Dermis microvascular lymphatic vessel endothelial cell (primary cell): ENCODE measurements at regions not wholly inside any gene's neighbourhood (a gene's known extent, or its start where the extent isn't known, plus 50 kb on each side); places are given as distances from the start of the nearest gene placed in this dataset.
"Not testable (repeated sequence)": the region's sequence is repeated elsewhere in the genome, so short reads cannot be mapped to it uniquely, and the experiment has no call there.

Source experiments
- DNase-seq, 2 donors: peaks; one replicate each; pipeline versions ENCODE4 v3.0.0 to v3.0.0-alpha.2; 2010; ENCODE audit warnings: low read depth in 2 of 2

DNA sequence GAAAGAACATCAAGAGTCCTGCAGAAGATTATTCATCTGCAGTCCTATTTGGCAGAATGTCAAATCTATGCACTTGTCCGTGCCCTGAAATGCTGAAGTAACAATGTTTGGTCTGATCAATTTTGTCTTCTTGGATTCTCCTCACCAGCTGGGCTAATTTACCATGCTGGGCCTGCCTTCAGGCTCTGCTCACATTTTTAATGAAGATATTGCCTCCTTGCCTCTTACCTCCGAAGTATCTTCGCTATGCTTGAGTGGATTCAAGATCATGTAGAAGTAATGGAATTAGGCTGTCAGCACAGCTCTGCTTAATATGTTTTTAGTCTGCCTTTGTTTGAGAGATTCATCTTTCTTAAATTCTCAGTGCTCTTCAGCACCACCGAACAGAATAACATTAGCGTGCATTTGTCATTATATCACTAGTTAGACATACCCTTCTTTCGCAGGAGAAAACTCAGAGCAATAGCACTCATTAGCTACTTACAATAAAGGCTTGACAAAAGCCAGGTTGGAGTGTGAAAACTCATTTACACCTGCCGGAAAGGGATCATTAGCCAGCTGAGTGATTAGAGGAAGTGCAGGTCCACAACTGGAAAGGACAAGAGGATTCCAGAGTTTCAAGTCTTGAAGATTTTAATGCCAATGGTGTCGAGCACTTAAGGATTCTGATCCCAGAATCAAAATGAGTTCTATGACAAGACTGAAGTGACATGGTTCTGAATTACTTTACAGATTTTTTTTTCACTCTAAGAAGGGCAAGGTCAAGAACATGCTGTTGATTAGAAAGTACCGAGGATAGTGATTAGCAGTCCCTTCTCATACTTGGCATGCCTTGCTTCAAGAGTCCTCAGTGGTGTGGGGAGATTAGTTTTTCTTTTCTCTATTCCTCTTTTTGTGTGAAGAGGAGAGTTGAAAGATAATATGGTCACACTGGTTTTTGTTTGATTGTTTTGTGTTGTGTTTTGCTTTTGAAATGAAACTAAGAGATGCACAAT is 405.6 kb upstream of the TOM1L1 start:
- DNase-seq, result no peak

DNA sequence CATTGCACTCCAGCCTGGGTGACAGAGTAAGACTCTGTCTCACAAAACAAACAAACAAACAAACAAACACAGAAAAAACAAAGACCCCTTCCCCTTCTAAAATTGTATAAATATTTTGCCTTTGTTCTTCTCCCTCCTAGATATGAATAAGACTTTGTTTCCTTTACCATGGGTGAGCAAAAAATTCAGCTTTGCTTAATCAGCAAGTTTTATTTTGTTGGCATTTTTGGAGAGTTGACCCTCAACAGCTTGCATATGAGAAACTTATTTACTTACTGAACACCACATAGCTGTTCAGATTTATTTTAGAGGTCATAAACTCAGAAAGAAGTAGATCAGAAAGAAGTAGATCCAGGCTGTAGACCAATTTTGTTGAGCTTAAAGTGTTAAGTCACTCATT is 395.2 kb upstream of the TOM1L1 start:
- no peak for DNase-seq

DNA sequence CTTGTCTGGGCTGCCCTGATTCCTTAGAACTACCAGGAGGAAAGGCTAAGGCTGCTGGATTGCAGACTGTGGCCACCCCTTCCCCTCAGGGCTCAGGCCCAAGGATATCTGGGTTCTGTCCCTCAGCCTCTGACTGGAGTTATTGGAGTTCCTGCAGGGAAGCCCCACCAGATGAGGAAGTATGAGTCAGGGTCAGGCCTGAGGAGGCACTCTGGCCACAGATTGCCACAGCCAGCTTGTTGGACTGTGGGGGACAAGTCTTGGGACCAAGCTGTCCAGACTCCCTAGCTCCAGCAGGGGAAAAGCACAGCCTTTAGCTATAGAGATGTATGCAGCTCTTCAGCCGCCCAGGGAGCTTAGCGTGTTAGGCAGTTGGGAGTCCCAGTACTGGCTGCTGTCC is 381.9 kb upstream of the TOM1L1 start:
- no peak for DNase-seq

DNA sequence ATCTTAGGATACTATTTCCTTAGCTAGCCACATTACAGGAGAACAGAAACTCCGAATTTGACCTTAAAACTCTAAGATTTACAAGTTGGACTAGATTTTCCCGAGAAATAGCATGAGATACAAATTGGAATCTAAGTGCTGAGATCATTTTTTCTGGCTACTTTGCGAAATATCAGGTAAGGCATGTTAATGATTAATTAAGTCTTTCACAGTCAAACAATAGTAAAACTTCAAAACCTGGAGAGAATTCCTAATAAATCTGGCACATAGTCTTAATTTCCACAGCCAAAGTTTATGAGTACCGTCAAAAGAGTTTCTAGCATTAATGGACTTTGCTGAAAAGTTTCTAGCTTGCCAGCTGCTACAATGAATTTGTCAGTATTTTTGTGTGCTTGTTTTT is 379.5 kb upstream of the TOM1L1 start:
- no peak for DNase-seq

DNA sequence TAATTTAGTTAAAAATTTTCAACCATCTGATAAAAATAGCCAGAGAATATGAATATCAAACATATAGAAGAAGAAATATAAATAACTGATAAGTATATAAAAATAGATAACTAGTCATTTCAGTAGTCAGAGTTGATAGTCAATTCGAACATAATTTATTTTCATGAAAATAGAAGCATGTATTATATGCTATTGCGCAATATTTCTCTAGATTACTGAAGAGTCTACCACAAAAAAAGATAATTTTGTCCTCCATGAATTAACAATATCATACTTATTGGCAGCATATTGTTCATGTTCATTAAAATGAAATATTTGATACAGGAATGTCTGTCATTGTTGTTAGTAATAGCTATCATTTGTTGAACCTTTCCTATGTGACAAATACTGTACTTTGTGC is 376.2 kb upstream of the TOM1L1 start:
- no peak for DNase-seq

DNA sequence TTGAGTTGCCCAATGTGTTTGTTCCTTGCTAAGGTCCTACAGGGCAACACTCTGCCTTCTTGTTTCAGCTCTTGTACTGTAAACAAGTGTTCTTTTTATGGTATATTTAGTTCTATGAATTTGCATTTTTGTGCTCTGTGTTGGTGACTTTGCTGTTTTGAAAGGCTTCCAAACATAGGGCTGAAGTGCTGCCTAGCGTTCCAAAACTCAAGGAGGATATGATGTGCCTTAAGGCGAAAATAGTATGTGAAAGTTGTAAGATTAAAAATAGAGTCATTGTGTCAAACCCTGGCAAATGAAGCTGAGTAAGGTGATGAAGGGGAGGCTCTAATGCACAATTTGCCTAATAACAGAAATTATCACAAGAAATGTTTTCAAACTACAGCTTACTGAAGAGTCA is 372.7 kb upstream of the TOM1L1 start:
- DNase-seq, result no peak

DNA sequence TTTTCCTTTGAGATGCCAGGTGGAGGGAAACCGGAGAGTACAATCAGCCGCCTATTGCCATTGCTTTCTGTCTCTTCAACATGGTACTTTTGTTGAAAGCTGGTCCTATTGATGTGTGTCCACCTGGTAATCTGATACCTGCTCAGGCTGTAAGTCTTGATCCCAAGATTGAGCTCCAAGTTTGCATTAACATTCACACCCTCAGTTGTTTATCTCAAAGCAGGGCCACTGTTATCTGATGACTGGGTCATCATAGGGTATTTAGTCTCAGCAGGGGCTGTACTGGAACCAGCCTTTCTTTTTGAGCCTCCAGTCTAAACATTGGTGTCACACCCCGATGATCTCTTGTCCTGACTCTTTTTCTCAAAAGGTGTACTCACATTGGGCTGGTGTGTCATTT is 370.3 kb upstream of the TOM1L1 start:
- DNase-seq, result no peak

DNA sequence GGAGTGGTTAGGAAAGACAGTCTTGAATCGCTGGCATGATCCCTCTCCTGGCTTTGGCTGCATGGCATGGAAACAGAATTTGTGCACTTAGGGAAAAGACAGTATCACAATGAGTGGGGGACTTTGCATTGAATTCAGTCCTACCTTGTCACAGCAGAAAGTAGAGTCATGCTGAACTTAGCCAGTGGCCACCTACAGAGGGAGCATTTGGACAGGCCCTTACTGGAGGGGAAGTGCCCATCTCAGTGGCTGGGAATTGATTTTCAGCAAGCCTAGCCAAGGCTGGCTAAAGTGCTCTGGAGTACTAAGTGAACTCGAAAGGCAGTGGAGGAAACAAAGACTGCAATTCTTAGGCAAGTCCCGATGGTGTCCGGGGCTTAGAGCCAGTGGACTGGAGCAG is 364.3 kb upstream of the TOM1L1 start:
- DNase-seq, result no peak

DNA sequence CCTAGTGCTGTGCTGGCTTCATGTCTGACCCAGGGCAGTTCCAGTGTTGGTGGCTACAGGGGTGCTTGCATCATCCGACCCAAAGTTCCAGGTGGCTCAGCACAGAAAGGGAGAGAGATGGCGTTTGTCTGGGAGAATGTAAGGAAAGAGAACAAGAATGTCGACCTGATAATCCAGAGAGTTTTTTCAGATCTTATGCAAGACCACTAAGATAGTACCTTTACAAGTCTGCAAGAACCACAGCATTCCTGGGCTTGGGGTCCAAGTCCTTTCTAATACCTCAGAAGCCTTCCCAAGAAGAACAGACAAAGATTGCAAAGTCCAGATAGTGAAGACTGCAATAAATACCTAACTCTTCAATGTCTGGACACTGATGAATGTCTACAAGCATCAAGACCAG is 363.0 kb upstream of the TOM1L1 start:
- no peak for DNase-seq

DNA sequence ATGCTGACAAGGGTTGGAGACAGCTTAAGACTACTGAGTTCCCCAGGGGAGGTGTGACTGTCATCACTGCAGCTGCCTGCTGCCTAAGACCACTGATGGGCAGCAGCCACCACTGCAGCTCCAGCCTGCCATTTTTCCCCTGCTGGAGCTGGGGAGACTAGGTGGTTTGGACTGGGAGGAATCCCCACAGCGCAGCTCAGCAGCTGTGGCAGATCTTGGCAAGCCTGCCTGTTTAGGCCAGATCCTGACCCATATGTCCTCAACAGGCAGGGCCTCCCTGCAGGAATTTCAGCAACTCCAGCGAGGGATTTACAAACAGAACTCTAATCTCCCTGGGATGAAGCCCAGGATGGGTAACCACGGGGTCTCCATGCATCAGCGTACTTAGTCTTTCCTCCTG is 356.4 kb upstream of the TOM1L1 start:
- DNase-seq, result no peak

DNA sequence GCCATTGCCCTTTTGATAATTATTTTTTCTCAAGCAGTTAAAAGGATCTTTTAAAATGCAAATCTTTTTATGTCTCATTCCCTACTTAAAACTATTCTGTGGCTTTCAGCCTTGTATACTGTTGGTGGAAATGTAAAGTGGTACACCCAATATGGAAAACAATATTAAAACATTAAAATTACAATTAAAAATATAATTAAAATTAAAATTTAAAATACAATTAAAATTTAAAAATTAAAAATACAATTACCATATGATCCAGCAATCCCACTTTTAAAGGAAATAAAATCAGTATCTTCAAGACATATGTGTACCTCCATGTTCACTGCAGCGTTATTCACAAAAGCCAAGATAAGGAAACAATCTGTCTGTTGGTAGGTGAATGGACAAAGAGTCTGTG is 340.8 kb upstream of the TOM1L1 start:
- DNase-seq, result no peak

DNA sequence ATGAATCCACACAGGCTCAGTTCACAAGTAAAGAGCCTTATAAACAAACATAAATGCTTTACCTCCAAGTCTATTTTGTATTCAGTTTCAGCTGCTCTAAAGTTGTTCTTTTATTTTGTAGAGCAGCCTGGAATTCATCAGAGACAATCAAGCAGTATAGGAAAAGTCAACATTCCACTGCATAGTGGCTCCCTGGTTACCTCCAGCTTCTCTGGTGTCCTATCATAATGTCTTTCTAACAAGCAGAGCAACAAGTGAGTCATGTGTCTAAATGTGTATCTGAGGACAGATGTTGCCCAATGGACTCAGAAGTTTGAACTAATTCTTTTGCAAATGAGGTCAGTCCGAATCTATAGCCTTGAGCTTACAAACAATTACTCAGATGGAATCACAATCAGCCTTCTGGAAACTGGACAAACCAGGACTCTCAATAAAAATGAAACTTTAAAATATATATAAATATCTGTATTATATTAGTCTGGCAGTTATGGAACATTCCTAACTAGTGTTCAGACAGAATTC is 292.0 kb upstream of the TOM1L1 start:
- DNase-seq, result no peak

DNA sequence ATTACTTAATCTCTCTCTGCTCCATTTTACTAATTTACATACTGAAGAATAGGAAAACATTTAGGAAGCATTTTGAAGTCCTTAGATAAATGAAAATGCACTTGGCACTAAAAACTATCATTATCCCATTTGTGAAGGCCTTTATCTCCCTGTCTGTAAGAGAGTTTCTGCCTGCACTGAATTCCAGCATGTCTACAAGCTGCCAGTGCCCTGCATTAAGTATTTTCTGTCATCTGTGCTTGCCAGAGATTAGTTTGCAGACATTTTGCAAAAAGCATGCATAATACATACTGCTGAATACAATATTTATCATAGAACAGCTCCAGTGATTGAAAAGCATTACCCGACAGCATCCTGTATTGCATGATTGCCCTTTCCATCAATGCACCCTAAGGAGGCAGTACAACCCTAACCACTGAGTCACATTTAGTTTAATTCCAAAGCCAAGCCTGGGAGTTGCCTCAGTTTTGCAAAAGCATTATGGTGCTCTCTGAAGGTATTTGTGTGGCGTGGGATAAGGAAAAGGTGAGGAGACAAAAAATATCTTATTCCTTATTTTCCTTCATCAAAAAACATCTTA is 280.2 kb upstream of the TOM1L1 start:
- no peak for DNase-seq

DNA sequence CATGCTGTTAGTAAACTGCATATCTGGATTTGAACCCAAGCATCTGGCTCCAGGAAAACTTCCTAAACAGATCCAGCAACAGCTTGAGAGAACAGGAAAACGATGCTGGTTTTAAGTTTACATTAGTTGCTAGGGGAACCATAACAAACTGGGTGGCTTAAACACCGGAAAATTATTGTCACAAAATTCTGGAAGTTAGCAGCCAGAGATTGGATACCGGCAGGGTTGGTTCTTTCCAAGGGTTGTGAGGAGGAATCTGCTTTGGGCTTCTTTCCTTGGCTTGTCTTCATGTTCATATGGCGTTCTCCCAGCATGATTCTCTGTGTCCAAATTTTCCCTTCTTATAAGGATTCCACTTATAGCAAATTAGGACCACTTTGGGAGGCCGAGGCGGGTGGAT is 276.9 kb upstream of the TOM1L1 start:
- DNase-seq, result no peak

DNA sequence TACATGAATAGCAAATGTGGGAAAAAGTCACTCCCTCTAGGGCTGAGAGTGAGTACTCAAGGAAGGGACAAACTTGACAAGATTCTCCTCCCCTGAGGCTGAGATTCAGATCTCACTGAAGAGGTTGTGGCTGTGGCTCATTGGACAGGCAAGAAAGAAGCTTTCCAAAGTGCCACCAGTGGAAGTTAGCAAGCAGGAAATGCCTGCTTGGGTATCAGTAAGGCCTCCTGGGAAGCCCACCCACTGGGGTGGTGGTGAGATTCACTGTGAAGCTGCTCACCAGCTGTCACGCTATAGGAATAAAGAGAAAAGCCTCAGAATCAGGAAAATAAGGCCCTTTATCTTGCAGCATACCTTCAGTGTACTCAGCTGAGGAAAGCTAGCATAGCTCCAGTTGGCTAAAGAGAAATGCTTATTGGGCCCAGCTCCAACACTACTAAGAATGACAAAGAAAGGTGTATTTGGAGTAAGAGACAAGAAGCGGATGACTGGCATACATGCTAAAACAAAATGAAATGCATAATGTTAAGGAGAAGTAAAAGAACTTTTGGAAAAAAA is 274.4 kb upstream of the TOM1L1 start:
- DNase-seq, result no peak

DNA sequence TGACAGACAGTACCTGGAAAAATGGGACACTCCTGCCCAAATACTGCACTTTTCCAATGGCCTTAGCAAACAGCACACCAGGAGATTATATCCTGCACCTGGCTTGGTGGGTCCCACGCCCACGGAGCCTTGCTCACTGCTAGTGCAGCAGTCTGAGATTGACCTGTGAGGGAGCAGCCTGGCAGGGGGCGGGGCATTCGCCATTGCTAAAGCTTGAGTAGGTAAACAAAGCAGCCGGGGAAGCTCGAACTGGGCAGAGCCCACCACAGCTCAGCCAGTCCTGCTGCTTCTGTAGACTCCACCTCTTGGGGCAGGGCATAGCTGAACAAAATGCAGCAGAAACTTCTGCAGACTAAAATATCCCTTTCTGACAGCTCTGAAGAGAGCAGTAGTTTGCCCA is 261.2 kb upstream of the TOM1L1 start:
- DNase-seq, result not testable (repeated sequence)

DNA sequence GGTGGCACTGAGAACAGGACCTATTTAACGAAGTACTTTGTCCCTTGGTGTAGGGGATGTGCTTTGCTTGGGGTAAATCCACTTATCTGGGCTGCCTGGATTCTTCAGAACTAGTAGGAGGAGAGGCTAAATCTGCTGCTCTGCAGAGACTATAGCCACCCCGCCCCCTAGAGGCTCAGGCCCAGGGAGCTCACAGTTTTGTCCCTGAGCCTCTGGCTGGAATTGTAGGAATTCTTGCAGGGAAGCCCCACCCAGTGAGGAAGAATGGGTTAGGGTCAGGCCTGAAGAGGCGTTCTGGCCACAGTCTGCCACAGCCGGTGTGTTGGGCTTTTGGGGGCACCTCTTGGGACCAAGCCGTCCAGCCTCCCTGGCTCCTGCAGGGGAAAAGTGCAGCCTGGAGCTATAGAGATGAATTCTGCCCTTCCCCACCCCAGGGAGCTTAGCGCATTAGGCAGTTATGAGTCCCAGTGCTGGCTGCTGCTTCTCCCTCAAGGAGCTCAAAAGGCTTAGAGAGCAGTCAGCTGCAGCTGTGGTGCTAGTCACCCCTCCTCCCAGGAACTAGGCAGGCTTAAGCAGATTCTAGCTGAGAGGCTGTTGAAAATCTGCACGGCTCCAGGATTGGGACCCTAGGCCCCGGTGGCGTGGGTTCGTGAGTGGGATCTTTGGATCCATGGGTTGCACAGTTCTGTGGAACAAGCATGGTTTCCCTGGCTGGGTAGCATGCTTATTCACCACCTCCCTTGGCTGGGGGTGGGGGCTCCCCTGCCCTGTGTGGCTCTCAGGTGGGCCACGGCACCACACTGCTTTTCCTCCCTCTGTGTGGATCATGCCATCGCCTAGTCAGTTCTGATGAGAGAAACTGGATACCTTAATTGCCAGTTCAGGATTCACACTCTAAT is 237.4 kb upstream of the TOM1L1 start:
- no peak for DNase-seq

DNA sequence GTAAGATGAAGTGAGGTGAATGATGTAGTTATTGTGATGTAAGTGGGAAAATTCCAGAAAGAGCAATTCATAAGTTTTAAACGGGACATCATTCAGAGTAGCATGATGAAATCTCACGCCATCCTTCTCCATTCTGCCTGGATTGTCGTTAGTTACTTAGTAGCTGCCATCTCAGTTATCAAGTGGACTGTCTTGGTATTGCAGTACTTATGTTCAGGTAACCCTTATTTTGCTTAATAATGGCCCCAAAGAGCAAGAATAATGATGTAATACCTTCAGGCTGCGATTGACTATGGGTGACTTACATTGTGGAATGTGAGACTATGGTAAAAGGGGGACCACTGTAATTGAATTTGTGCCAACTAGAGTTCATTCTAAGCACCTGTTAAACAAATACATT is 234.1 kb upstream of the TOM1L1 start:
- no peak for DNase-seq

DNA sequence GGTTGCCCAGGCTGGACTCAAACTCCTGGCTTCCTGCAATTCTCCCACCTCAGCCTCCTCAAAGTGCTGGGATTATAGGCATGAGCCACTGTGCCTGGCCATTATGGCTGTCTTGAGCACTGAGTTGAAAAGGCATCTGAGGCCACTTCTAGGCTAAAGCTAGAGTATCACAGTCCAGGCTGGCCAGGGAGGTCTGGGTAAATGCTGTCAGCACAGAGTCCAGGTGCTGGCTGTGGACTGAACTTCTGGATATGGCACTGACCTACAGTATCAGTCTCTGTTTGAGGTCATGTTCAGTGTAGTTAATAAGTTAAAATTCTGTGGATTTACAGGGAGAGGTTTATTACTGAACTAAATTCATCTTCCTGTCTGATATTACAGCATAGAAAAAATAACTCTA is 222.5 kb upstream of the TOM1L1 start:
- DNase-seq, result no peak

DNA sequence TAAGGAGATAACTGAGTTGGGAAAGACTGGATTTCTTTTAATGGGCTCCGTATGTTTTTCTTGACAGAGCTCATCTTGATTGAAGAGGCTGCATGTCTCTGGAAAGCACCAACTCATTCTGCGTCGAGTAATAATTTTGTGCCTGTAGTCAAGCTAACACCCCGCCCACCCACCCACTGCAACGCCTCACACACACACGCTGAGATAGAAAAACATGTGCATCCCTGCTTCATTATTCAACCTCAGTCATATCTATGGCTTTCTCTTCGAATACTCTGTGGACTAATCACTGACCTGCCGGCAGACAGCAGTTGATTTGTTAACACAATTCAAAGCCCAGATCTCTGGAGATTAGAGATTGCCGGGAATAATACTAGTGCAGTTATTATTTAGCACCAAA is 220.2 kb upstream of the TOM1L1 start:
- no peak for DNase-seq

DNA sequence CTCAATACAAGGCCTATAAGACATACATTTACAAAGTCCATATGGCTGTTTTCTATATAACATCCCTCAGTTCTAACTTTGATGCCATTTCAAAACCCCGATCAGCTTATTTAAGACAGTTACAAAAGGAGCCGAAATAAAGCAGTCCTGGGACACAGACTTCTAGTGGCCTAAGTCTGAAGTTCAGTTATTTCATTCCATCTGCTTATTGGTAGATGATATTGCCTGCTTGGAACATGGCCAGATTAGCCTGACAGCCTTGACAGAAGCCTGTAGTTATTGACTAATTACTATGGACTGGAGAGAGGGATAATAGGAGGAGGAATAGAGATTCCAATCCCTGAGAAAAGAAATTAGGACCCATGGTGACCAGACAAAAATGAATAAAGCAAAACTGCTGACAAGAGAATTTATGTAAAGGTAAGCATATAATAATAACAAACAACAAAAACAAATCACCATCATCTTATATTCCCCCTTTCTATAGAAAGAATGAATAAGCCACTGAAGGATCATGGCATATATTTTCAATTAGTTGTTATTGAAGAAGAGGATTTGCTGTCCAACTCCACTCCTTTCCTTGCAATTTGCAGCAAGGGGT is 206.3 kb upstream of the TOM1L1 start:
- DNase-seq, result no peak
